HG03175 (cell line): ENCODE measurements at regions not wholly inside any gene's neighbourhood (a gene's known extent, or its start where the extent isn't known, plus 50 kb on each side); places are given as distances from the start of the nearest gene placed in this dataset.
"Not testable (repeated sequence)": the region's sequence is repeated elsewhere in the genome, so short reads cannot be mapped to it uniquely, and the experiment has no call there.

Source experiments
- ATAC-seq: cut with Tn5 transposase; IDR thresholded peaks from one replicate; pipeline ENCODE4 v1.9.1; 2021; ENCODE audit warnings: mild to moderate bottlenecking, moderate library complexity; ENCODE audit not compliant: unreplicated experiment

GRCh38 chr3:35042210-35042991, 596.9 kb upstream of the ARPP21 start:
- ATAC-seq = no peak

GRCh38 chr3:35043040-35043439, 596.3 kb upstream of the ARPP21 start:
- no peak for ATAC-seq

- ATAC-seq = no peak
Measured at GRCh38 chr3:35044190-35044589, 595.1 kb upstream of the ARPP21 start.

- no peak for ATAC-seq
Measured at GRCh38 chr3:35045118-35045517, 594.2 kb upstream of the ARPP21 start.

GRCh38 chr3:35064761-35065160, 574.6 kb upstream of the ARPP21 start:
- no peak for ATAC-seq

- no peak for ATAC-seq
Measured at GRCh38 chr3:35065891-35066290, 573.4 kb upstream of the ARPP21 start.

- ATAC-seq = no peak
Measured at GRCh38 chr3:35067750-35068149, 571.6 kb upstream of the ARPP21 start.

GRCh38 chr3:35070088-35070487, 569.2 kb upstream of the ARPP21 start:
- no peak for ATAC-seq

GRCh38 chr3:35071772-35072171, 567.6 kb upstream of the ARPP21 start:
- ATAC-seq = no peak

GRCh38 chr3:35078780-35079179, 560.5 kb upstream of the ARPP21 start:
- no peak for ATAC-seq

GRCh38 chr3:35079403-35079802, 559.9 kb upstream of the ARPP21 start:
- ATAC-seq = no peak

GRCh38 chr3:35081899-35082298, 557.4 kb upstream of the ARPP21 start:
- ATAC-seq = no peak

- ATAC-seq = no peak
Measured at GRCh38 chr3:35088943-35089342, 550.4 kb upstream of the ARPP21 start.

GRCh38 chr3:35114686-35115085, 524.6 kb upstream of the ARPP21 start:
- no peak for ATAC-seq

- ATAC-seq = no peak
Measured at GRCh38 chr3:35120026-35120425, 519.3 kb upstream of the ARPP21 start.

GRCh38 chr3:35137612-35138011, 501.7 kb upstream of the ARPP21 start:
- no peak for ATAC-seq

- ATAC-seq = no peak
Measured at GRCh38 chr3:35141406-35141805, 497.9 kb upstream of the ARPP21 start.

GRCh38 chr3:35144011-35144410, 495.3 kb upstream of the ARPP21 start:
- ATAC-seq = no peak

- ATAC-seq = not testable (repeated sequence)
Measured at GRCh38 chr3:35146256-35147035, 492.9 kb upstream of the ARPP21 start.

GRCh38 chr3:35183927-35184675, 455.2 kb upstream of the ARPP21 start:
- no peak for ATAC-seq

- ATAC-seq = no peak
Measured at GRCh38 chr3:35184775-35185174, 454.6 kb upstream of the ARPP21 start.

- no peak for ATAC-seq
Measured at GRCh38 chr3:35187908-35188307, 451.4 kb upstream of the ARPP21 start.
